H1 (cell line): ENCODE measurements at regions not wholly inside any gene's neighbourhood (a gene's known extent, or its start where the extent isn't known, plus 50 kb on each side); places are given as distances from the start of the nearest gene placed in this dataset.

Experiments used
- CTCF ChIP-seq, 3 experiments: IDR thresholded peaks; 1 replicate in 2 of 3; 2 replicates in 1 of 3; pipeline versions ENCODE4 v1.5.1 to v1.6.1; 2011; ENCODE audit warnings: low read length in 3 of 3, mild to moderate bottlenecking in 3 of 3, inconsistent platforms in 2 of 3, low read depth in 1 of 3, moderate library complexity in 1 of 3; ENCODE audit not compliant: insufficient read depth in 1 of 3; ENCODE audit errors: control extremely low read depth in 1 of 3
- RFX5 ChIP-seq: IDR thresholded peaks from 2 replicates; pipeline ENCODE4 v1.6.1; 2011; ENCODE audit warnings: low read depth, low read length, improper control_type of control experiment, borderline replicate concordance
- SP2 ChIP-seq: IDR thresholded peaks from 2 replicates; pipeline ENCODE4 v1.6.1; 2012; ENCODE audit warnings: mild to moderate bottlenecking, low read length, inconsistent platforms
- TAF1 ChIP-seq: IDR thresholded peaks from 2 replicates; pipeline ENCODE4 v1.6.1; 2011; ENCODE audit warnings: mild to moderate bottlenecking, low read depth, low read length

GRCh38 chr3:146777941-146778340 is 172.8 kb upstream of the PLSCR5 start (continued):
- TF ChIP-seq CTCF (IDR thresholded peaks at IDR 0.05; ENCODE audit: control extremely low read depth in 1 of 3, insufficient read depth in 1 of 3, low read depth in 1 of 3, low read length in 3 of 3), result no peak
- TF ChIP-seq TAF1, result no peak
- TF ChIP-seq SP2, result no peak
- no peak for TF ChIP-seq RFX5
